CD4-positive, alpha-beta T cell (primary cell): ENCODE measurements at regions not wholly inside any gene's neighbourhood (a gene's known extent, or its start where the extent isn't known, plus 50 kb on each side); places are given as distances from the start of the nearest gene placed in this dataset.

Experiments
- ATAC-seq: fragments of 200-7000 bp; cut with Tn5 transposase; one replicate; pipeline ENCODE4 v1.10.0; 2022; ENCODE audit warnings: mild to moderate bottlenecking; ENCODE audit not compliant: poor library complexity
- CTCF ChIA-PET: fragments of 350-600 bp; sonication (Branson Sonifier 250); formaldehyde crosslinking; loops from one replicate; lab custom pipeline; 2021; ENCODE audit warnings: antibody characterized with exemption, inconsistent platforms; lab: Charles Lee
- POLR2A ChIA-PET: fragments of 350-600 bp; sonication (Branson Sonifier 250); formaldehyde crosslinking; loops from one replicate; lab custom pipeline; 2021; ENCODE audit warnings: antibody characterized with exemption, inconsistent platforms; lab: Charles Lee
- DNase-seq, 14 experiments: peaks; one replicate each; pipeline ENCODE4 v3.0.0-alpha.2; 2013 to 2020; ENCODE audit warnings: mixed read lengths in 2 of 14
- H3K27ac ChIP-seq, 2 donors: one replicate each; pipeline versions ENCODE4 v1.5.1 to v1.7.0; 2013; ENCODE audit warnings: low read length in 2 of 2, low read depth in 1 of 2, mild to moderate bottlenecking in 1 of 2
- H3K27me3 ChIP-seq, 2 experiments: 1 replicate in 1 of 2; 2 replicates in 1 of 2; pipeline versions ENCODE4 v1.6.1 to v1.7.0; 2013; ENCODE audit warnings: low read length in 2 of 2, control low read depth in 1 of 2, mild to moderate bottlenecking in 1 of 2, moderate library complexity in 1 of 2; ENCODE audit not compliant: insufficient read depth in 2 of 2, control insufficient read depth in 1 of 2
- H3K36me3 ChIP-seq: one replicate; pipeline ENCODE4 v1.6.1; 2013; ENCODE audit warnings: low read length, control low read depth; ENCODE audit not compliant: insufficient read depth
- H3K4me1 ChIP-seq: one replicate; pipeline ENCODE4 v1.6.1; 2013; ENCODE audit warnings: low read length, control low read depth; ENCODE audit not compliant: insufficient read depth
- H3K4me3 ChIP-seq: one replicate; pipeline ENCODE4 v1.5.1; 2013; ENCODE audit warnings: mild to moderate bottlenecking, low read length, moderate library complexity
- H3K9me3 ChIP-seq, 2 experiments: 1 replicate in 1 of 2; 2 replicates in 1 of 2; pipeline versions ENCODE4 v1.6.1 to v1.7.0; 2013; ENCODE audit warnings: low read length in 2 of 2, mild to moderate bottlenecking in 2 of 2, control low read depth in 1 of 2, moderate library complexity in 1 of 2; ENCODE audit not compliant: control insufficient read depth in 1 of 2, insufficient read depth in 1 of 2
- H3K27ac Mint-ChIP-seq: one replicate; pipeline ENCODE4 v1.8.0; 2020; ENCODE audit warnings: mixed read lengths
- H3K27me3 Mint-ChIP-seq: one replicate; pipeline ENCODE4 v1.8.0; 2021; ENCODE audit warnings: mixed read lengths
- H3K36me3 Mint-ChIP-seq: one replicate; pipeline ENCODE4 v1.8.0; 2021; ENCODE audit warnings: low read depth, mixed read lengths
- H3K4me1 Mint-ChIP-seq: one replicate; pipeline ENCODE4 v1.8.0; 2021; ENCODE audit warnings: low read depth, mixed read lengths
- H3K4me3 Mint-ChIP-seq: one replicate; pipeline ENCODE4 v1.8.0; 2020; ENCODE audit warnings: mild to moderate bottlenecking, mixed read lengths
- H3K9me3 Mint-ChIP-seq: one replicate; pipeline ENCODE4 v1.8.0; 2020; ENCODE audit warnings: mixed read lengths
- intact Hi-C, 2 experiments: fragments of 100-400 bp; cut with DNase I in 1 of 2; cut with micrococcal nuclease in 1 of 2; formaldehyde crosslinking; loops; one replicate each; pipeline versions ENCODE4 v1.15.1 to v1.9.0; 2023 to 2025; cut with DNase I, micrococcal nuclease
- TF ChIP-seq, protein P1 (sequence below): fragments of 200-600 bp; IDR thresholded peaks from one replicate; pipeline ENCODE4 v1.8.0; 2022; ENCODE audit warnings: antibody characterized with exemption, mild to moderate bottlenecking

DNA sequence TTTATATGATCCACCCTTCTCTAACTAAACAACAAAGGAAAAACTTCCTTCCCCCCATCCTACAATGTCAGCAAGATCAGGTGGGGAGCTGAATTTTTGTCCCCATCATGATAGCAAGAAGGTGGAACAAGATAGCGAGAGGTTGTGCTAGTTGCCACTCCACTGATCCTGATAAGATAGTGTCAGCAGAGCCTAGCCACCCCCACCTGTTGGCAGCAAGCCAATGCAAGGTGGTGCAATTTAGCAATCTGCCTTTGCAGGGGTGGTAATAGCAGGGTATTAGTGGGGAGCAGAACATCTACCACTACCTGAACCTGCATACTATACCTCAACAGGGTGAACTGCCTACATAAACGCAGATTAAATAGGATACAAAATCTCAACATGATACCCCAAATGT, 80.2 kb upstream of the MAMLD1 start:
- H3K4me3 ChIP-seq, result no peak overlapping the region
- no peaks in the 10 kb centered on the region for H3K36me3 ChIP-seq
- H3K27ac ChIP-seq, result no peak overlapping the region
- ChIA-PET POLR2A (no interaction called here), CTCF (interaction anchor here (0.6 kb wide), 1 partner anchor 8 kb away, joined by 3 read pairs; no protein-coding TSS in a partner anchor)
- H3K36me3 Mint-ChIP-seq, result no peaks in the 10 kb centered on the region
- DNase-seq (no peak), ATAC-seq (no peak)
- H3K4me1 ChIP-seq, result no peaks in the 10 kb centered on the region
- TF ChIP-seq, protein P1, sequence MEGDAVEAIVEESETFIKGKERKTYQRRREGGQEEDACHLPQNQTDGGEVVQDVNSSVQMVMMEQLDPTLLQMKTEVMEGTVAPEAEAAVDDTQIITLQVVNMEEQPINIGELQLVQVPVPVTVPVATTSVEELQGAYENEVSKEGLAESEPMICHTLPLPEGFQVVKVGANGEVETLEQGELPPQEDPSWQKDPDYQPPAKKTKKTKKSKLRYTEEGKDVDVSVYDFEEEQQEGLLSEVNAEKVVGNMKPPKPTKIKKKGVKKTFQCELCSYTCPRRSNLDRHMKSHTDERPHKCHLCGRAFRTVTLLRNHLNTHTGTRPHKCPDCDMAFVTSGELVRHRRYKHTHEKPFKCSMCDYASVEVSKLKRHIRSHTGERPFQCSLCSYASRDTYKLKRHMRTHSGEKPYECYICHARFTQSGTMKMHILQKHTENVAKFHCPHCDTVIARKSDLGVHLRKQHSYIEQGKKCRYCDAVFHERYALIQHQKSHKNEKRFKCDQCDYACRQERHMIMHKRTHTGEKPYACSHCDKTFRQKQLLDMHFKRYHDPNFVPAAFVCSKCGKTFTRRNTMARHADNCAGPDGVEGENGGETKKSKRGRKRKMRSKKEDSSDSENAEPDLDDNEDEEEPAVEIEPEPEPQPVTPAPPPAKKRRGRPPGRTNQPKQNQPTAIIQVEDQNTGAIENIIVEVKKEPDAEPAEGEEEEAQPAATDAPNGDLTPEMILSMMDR, result no peak
- no peaks in the 10 kb centered on the region for H3K9me3 Mint-ChIP-seq
- no peak overlapping the region for H3K27ac Mint-ChIP-seq
- no peak overlapping the region for H3K4me3 Mint-ChIP-seq
- no peaks in the 10 kb centered on the region for H3K4me1 Mint-ChIP-seq
- no peaks in the 10 kb centered on the region for H3K27me3 Mint-ChIP-seq
- no peaks in the 10 kb centered on the region for H3K27me3 ChIP-seq
- intact Hi-C loops, result no loop called here
- no peaks in the 10 kb centered on the region for H3K9me3 ChIP-seq

DNA sequence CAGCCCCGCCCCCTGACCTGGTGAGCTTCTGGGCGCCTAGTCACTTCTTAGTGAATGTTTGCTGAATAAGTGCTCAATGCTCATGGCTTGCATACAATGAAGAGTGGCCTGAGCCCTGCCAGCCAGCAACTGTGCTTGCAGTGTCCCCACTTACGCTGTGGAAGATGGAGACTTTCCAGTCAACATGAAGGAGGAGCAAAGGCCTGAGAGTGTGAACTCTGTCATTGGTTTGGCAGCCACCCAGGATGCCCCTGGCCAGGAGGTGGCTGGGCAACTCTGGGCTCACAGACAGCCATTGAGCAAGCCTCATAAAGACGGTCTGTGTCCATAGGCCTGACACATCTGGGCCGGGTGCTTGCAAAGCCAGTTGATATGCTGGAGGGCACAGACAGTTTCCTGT, 72.1 kb upstream of the MAMLD1 start:
- Histone ChIP-seq H3K4me3 (no peak overlapping the region), H3K36me3 (no peaks in the 10 kb centered on the region), H3K4me1 (no peaks in the 10 kb centered on the region), H3K27me3 (no peaks in the 10 kb centered on the region), H3K27ac (no peak overlapping the region), H3K9me3 (peaks cover 0 to 5% of the 10 kb centered on the region in 2 experiments)
- no peak overlapping the region for H3K27ac Mint-ChIP-seq
- no peaks in the 10 kb centered on the region for H3K4me1 Mint-ChIP-seq
- no peaks in the 10 kb centered on the region for H3K27me3 Mint-ChIP-seq
- POLR2A ChIA-PET, result no interaction called here
- H3K4me3 Mint-ChIP-seq, result no peak overlapping the region
- ATAC-seq, result no peak
- intact Hi-C loops, result no loop called here
- TF ChIP-seq, protein P1, result no peak
- CTCF ChIA-PET, result no interaction called here
- no peaks in the 10 kb centered on the region for H3K9me3 Mint-ChIP-seq
- H3K36me3 Mint-ChIP-seq, result no peaks in the 10 kb centered on the region
- no peak for DNase-seq

DNA sequence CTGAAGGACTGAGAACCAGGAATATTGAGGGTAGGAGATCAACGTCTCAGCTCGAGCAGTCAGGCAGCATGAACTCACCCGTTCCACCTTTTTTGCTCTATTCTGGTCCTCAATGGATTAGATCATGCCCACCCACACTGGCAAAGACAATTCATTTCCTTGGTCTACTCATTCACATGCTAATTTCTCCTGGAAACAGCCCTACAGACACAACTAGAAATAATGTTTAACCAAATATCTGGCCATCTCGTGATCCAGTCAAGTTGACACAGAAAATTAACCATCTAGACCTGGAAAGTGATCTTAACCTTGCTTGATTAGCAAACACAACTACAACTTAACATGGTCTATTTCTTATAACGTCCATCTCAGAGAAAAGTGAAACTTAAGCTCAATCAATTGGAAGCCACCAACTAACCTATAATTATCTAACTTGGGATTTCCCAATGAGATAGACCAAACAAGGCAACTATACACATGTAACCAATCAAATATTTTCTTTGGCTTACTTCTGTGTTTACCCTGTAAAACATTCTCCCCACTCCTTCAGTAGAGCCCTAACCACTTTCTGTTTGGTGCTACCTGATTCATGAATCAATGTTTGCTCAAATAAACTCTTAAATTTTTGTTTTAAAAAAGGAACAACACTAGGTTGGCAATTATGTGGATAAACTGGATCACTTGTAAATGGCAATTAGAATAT, 69.7 kb upstream of the MAMLD1 start:
- no peaks in the 10 kb centered on the region for H3K27me3 ChIP-seq
- H3K36me3 ChIP-seq, result no peaks in the 10 kb centered on the region
- H3K27me3 Mint-ChIP-seq, result no peaks in the 10 kb centered on the region
- peaks cover 0 to 5% of the 10 kb centered on the region in 2 experiments for H3K9me3 ChIP-seq
- no peaks in the 10 kb centered on the region for H3K4me1 ChIP-seq
- no peak overlapping the region for H3K27ac ChIP-seq
- no peaks in the 10 kb centered on the region for H3K9me3 Mint-ChIP-seq
- H3K36me3 Mint-ChIP-seq, result no peaks in the 10 kb centered on the region
- ChIA-PET CTCF (no interaction called here), POLR2A (no interaction called here)
- TF ChIP-seq, protein P1, result no peak
- intact Hi-C loops, result no loop called here
- ATAC-seq (no peak), DNase-seq (no peak)
- H3K27ac Mint-ChIP-seq, result no peak overlapping the region
- no peak overlapping the region for H3K4me3 ChIP-seq
- H3K4me1 Mint-ChIP-seq, result no peaks in the 10 kb centered on the region
- no peak overlapping the region for H3K4me3 Mint-ChIP-seq
